Stomach (tissue), 8 donors: ENCODE measurements at regions not wholly inside any gene's neighbourhood (a gene's known extent, or its start where the extent isn't known, plus 50 kb on each side); places are given as distances from the start of the nearest gene placed in this dataset.

ENCODE experiments used
- DNase-seq, 2 donors: peaks; one replicate each; pipeline versions ENCODE4 v3.0.0 to v3.0.0-alpha.2; 2013 to 2019
- H3K27ac ChIP-seq, 5 donors: fragments of 200-600 bp in 4 of 5; sonication (generic) in 4 of 5; one replicate each; pipeline ENCODE4 v1.5.1; 2013 to 2019; ENCODE audit warnings: mild to moderate bottlenecking in 1 of 5, moderate library complexity in 1 of 5
- H3K27me3 ChIP-seq, 3 donors: fragments of 200-600 bp; sonication (generic); one replicate each; pipeline ENCODE4 v1.5.1; 2017 to 2019; ENCODE audit warnings: mixed run types in 1 of 3
- H3K36me3 ChIP-seq, 4 donors: fragments of 200-600 bp; sonication (generic); 1 replicate in 3 of 4; 2 replicates in 1 of 4; pipeline ENCODE4 v1.5.1; 2016 to 2019
- H3K4me1 ChIP-seq, 4 donors: fragments of 200-600 bp; sonication (generic); one replicate each; pipeline ENCODE4 v1.5.1; 2016 to 2019
- H3K4me3 ChIP-seq, 4 donors: fragments of 200-600 bp; sonication (generic) in 3 of 4; one replicate each; pipeline ENCODE4 v1.5.1; 2016 to 2019; ENCODE audit warnings: mild to moderate bottlenecking in 1 of 4
- H3K9me3 ChIP-seq, 4 donors: fragments of 200-600 bp; sonication (generic); one replicate each; pipeline ENCODE4 v1.5.1; 2016 to 2019
- EP300 ChIP-seq: sonication (generic); formaldehyde crosslinking; IDR thresholded peaks from one replicate; pipeline ENCODE4 v1.6.1; 2017; ENCODE audit warnings: antibody characterized with exemption
- POLR2A ChIP-seq, 4 donors: fragments of 450-650 bp; IDR thresholded peaks; one replicate each; pipeline ENCODE4 v1.6.1; 2016; ENCODE audit warnings: antibody characterized with exemption in 4 of 4, control low read depth in 2 of 4, mild to moderate bottlenecking in 1 of 4, moderate library complexity in 1 of 4
- POLR2AphosphoS5 ChIP-seq, 3 donors: sonication (generic); formaldehyde crosslinking; IDR thresholded peaks; one replicate each; pipeline ENCODE4 v1.6.1; 2016; ENCODE audit warnings: antibody characterized with exemption in 3 of 3
- WGBS, 5 donors: extraction: QIAGEN DNeasy Blood & Tissue Kit in 3 of 5; methylation state at CpG; one replicate each; pipeline versions ENCODE4 v1.1.5 to v1.1.7; 2013 to 2018; 5-methylcytosine and 5-hydroxymethylcytosine counted together
- intact Hi-C: fragments of 100-400 bp; cut with DNase I; formaldehyde crosslinking; loops from one replicate; pipeline ENCODE4 v1.15.1; 2023; ENCODE audit warnings: low total_unique reads
- TF ChIP-seq, protein P1 (sequence below), 7 experiments: fragments of 450-650 bp in 4 of 7; fragments of 200-600 bp in 3 of 7; sonication (generic) in 3 of 7; IDR thresholded peaks; one replicate each; pipeline ENCODE4 v1.5.1; 2016 to 2019; ENCODE audit warnings: antibody characterized with exemption in 7 of 7, control low read depth in 2 of 7, mild to moderate bottlenecking in 1 of 7
- donor health status: healthy with polysubstance abuse.
- donor health status: Bipolar disorder and iron deficiency.
- donor health status: healthy.

DNA sequence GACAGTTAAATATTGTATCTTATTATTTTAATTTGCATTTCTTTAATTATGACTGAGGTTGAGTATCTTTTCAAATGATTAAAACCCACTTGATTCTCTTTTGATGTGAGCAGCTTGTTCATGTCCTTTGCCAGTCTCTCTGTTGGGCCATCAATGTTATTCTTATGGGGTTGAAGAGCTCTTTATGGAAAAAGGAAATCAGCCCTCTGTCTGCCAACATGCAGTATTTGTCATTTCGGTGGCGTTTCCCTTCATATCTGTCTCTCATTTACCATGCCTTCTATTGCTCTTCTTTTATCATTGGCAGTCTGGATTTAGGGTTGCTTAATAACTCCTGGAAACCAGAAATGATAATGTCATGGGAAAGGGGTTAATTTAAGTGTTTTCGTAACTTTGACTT lies 340.7 kb upstream of the DNAJC19 start:
- no peak for DNase-seq
- WGBS, 5 donors: 72 to 78% (median 75%) methylated on average over 3 of the region's 3 CpGs
- intact Hi-C loops: no loop called here

DNA sequence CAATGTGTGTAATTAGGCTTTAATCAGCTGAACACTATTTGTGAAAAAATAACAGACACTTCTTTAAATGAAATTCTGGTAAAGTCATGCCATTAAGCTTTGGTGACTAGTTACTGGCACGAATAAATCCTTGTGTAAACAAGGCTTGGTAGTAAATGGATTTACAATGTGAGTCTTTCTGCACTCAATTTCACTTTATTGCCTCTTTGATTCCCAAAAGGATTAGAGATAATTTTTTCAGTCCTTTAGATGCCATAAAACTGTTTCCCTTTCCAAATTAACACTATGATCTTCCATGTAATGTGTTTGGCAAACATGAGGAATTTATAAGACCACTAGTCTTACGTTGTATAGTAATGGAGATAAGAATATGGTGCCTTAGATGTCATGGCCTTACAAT lies 339.5 kb upstream of the DNAJC19 start:
- H3K4me1 ChIP-seq: peaks cover 0 to 19% (median 0%) of the 10 kb centered on the region in 4 donors
- no peak overlapping the region for H3K27ac ChIP-seq
- no peaks in the 10 kb centered on the region for H3K9me3 ChIP-seq
- no peaks in the 10 kb centered on the region for H3K36me3 ChIP-seq
- H3K27me3 ChIP-seq: no peaks in the 10 kb centered on the region
- 23 to 32% (median 31%) methylated on average over 2 of the region's 2 CpGs for WGBS, 5 donors
- no peak for DNase-seq
- intact Hi-C loops: loop anchor here (10.0 kb wide), 1 partner anchor 366 kb away; no protein-coding TSS in a partner anchor
- no peak overlapping the region for H3K4me3 ChIP-seq
- TF ChIP-seq EP300: no peak
- TF ChIP-seq POLR2A (IDR thresholded peaks at IDR 0.05): no peak
- TF ChIP-seq, protein P1, sequence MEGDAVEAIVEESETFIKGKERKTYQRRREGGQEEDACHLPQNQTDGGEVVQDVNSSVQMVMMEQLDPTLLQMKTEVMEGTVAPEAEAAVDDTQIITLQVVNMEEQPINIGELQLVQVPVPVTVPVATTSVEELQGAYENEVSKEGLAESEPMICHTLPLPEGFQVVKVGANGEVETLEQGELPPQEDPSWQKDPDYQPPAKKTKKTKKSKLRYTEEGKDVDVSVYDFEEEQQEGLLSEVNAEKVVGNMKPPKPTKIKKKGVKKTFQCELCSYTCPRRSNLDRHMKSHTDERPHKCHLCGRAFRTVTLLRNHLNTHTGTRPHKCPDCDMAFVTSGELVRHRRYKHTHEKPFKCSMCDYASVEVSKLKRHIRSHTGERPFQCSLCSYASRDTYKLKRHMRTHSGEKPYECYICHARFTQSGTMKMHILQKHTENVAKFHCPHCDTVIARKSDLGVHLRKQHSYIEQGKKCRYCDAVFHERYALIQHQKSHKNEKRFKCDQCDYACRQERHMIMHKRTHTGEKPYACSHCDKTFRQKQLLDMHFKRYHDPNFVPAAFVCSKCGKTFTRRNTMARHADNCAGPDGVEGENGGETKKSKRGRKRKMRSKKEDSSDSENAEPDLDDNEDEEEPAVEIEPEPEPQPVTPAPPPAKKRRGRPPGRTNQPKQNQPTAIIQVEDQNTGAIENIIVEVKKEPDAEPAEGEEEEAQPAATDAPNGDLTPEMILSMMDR (IDR thresholded peaks at IDR 0.05): no peak
- no peak for TF ChIP-seq POLR2AphosphoS5 (IDR thresholded peaks at IDR 0.05)

More for the DNA sequence above, 340.7 kb upstream of the DNAJC19 start:
- H3K27ac ChIP-seq: no peak overlapping the region
- H3K9me3 ChIP-seq: no peaks in the 10 kb centered on the region
- TF ChIP-seq POLR2A (IDR thresholded peaks at IDR 0.05) (no peak), EP300 (no peak), POLR2AphosphoS5 (IDR thresholded peaks at IDR 0.05) (no peak)
- TF ChIP-seq, protein P1 (IDR thresholded peaks at IDR 0.05): no peak
- H3K4me1 ChIP-seq: peaks cover 0 to 19% (median 0%) of the 10 kb centered on the region in 4 donors
- no peaks in the 10 kb centered on the region for H3K27me3 ChIP-seq
- H3K4me3 ChIP-seq: no peak overlapping the region
- H3K36me3 ChIP-seq: no peaks in the 10 kb centered on the region

DNA sequence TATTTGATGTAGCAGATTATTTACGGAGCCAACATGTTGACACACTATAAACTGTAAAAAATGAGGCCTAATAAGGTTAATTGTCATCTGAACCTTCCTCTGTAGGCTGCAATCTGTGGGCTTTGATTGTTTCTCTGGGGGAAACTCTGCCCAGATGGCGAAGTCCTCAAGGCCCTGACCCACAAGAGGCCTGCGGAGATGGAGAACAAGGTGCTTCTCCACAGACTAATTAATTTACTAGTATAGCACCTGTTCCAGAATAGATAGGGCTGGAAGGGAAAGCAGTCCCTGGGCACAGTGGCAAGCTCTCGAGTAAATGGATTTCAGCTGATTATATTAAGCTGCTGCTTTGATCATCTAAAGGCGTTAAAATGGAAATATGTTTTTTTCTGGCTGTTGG lies 338.8 kb upstream of the DNAJC19 start:
- H3K4me1 ChIP-seq: peaks cover 0 to 19% (median 0%) of the 10 kb centered on the region in 4 donors
- no peaks in the 10 kb centered on the region for H3K9me3 ChIP-seq
- TF ChIP-seq POLR2AphosphoS5 (IDR thresholded peaks at IDR 0.05) (no peak), POLR2A (IDR thresholded peaks at IDR 0.05) (no peak), EP300 (no peak)
- TF ChIP-seq, protein P1 (IDR thresholded peaks at IDR 0.05): no peak
- no peaks in the 10 kb centered on the region for H3K27me3 ChIP-seq
- H3K4me3 ChIP-seq: no peak overlapping the region
- no peak overlapping the region for H3K27ac ChIP-seq
- DNase-seq: no peak
- intact Hi-C loops: loop anchor here (10.0 kb wide), 1 partner anchor 366 kb away; no protein-coding TSS in a partner anchor
- no peaks in the 10 kb centered on the region for H3K36me3 ChIP-seq
- 39 to 59% (median 48%) methylated on average over 5 of the region's 5 CpGs for WGBS, 5 donors

DNA sequence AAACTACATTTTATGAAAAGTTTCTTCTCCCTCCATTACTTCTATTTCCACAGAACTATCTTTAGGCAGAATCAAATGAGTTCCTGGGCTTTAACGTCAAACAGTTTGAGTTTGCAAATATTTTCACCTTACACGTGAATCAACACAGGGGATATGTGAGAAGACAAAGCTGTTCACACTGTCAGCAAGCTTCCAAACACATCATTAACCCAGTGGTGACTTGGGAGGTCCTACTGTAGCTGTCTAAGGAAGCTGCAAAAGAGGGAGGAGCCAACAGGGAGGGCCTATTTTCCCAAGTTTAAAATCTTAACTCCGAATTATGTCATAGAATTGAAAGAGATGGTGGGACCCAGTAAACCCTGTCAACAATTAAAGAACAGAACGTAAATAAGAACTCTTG lies 337.8 kb upstream of the DNAJC19 start:
- Histone ChIP-seq H3K9me3 (no peaks in the 10 kb centered on the region), H3K4me3 (no peak overlapping the region), H3K4me1 (peaks cover 0 to 16% (median 0%) of the 10 kb centered on the region in 4 donors), H3K36me3 (no peaks in the 10 kb centered on the region), H3K27me3 (no peaks in the 10 kb centered on the region), H3K27ac (no peak overlapping the region)
- no peak for DNase-seq
- WGBS, 5 donors: 26 to 42% (median 29%) methylated on average over 4 of the region's 4 CpGs
- intact Hi-C loops: loop anchor here (10.0 kb wide), 1 partner anchor 367 kb away; no protein-coding TSS in a partner anchor
- TF ChIP-seq POLR2AphosphoS5 (IDR thresholded peaks at IDR 0.05) (no peak), EP300 (no peak), POLR2A (IDR thresholded peaks at IDR 0.05) (no peak)
- TF ChIP-seq, protein P1 (IDR thresholded peaks at IDR 0.05): no peak
